NCI-H510A treated with DMSO at 0.1 percent for 48 hours (cell line): ENCODE measurements at regions not wholly inside any gene's neighbourhood (a gene's known extent, or its start where the extent isn't known, plus 50 kb on each side); places are given as distances from the start of the nearest gene placed in this dataset.
A peak's percentile ranks its signal among the peaks of the same experiment; 100 is the strongest.
"Not testable (repeated sequence)": the region's sequence is repeated elsewhere in the genome, so short reads cannot be mapped to it uniquely, and the experiment has no call there.

ENCODE experiments used
- DNase-seq: peaks from one replicate; lab custom pipeline; 2025; lab: John Stamatoyannopoulos, UW

- no peak for DNase-seq
Observed at GRCh38 chr13:56459286-56459685, 681.4 kb upstream of the PRR20A start.

- no peak for DNase-seq
Observed at GRCh38 chr13:56501750-56502149, 639.0 kb upstream of the PRR20A start.

- DNase-seq, result no peak
Observed at GRCh38 chr13:56510836-56511235, 629.9 kb upstream of the PRR20A start.

GRCh38 chr13:56512336-56512735 lies 628.4 kb upstream of the PRR20A start:
- not testable (repeated sequence) for DNase-seq

- DNase-seq, result no peak
Observed at GRCh38 chr13:56515441-56515840, 625.3 kb upstream of the PRR20A start.

GRCh38 chr13:56528040-56528790 lies 612.5 kb upstream of the PRR20A start:
- DNase-seq, result peak; percentile 76

- DNase-seq, result peak; percentile 22
Observed at GRCh38 chr13:56530096-56530495, 610.6 kb upstream of the PRR20A start.

- not testable (repeated sequence) for DNase-seq
Observed at GRCh38 chr13:56547921-56548320, 592.8 kb upstream of the PRR20A start.

- DNase-seq, result no peak
Observed at GRCh38 chr13:56558698-56559320, 581.9 kb upstream of the PRR20A start.

- no peak for DNase-seq
Observed at GRCh38 chr13:56561327-56561726, 579.4 kb upstream of the PRR20A start.

GRCh38 chr13:56563663-56564062 lies 577.1 kb upstream of the PRR20A start:
- no peak for DNase-seq

- DNase-seq, result no peak
Observed at GRCh38 chr13:56586976-56587375, 553.7 kb upstream of the PRR20A start.

GRCh38 chr13:56615572-56615971 lies 525.1 kb upstream of the PRR20A start:
- no peak for DNase-seq

GRCh38 chr13:56622840-56623239 lies 517.9 kb upstream of the PRR20A start:
- DNase-seq, result no peak

GRCh38 chr13:56628886-56629285 lies 511.8 kb upstream of the PRR20A start:
- not testable (repeated sequence) for DNase-seq

- not testable (repeated sequence) for DNase-seq
Observed at GRCh38 chr13:56631060-56631459, 509.7 kb upstream of the PRR20A start.

GRCh38 chr13:56653043-56653442 lies 487.7 kb upstream of the PRR20A start:
- DNase-seq, result no peak

GRCh38 chr13:56659041-56659471 lies 481.7 kb upstream of the PRR20A start:
- no peak for DNase-seq

- no peak for DNase-seq
Observed at GRCh38 chr13:56670563-56670962, 470.2 kb upstream of the PRR20A start.

- no peak for DNase-seq
Observed at GRCh38 chr13:56681404-56681803, 459.3 kb upstream of the PRR20A start.

GRCh38 chr13:56687131-56687530 lies 453.6 kb upstream of the PRR20A start:
- no peak for DNase-seq

- DNase-seq, result no peak
Observed at GRCh38 chr13:56697011-56697410, 443.7 kb upstream of the PRR20A start.

- DNase-seq, result no peak
Observed at GRCh38 chr13:56700324-56700723, 440.4 kb upstream of the PRR20A start.

- DNase-seq, result no peak
Observed at GRCh38 chr13:56706485-56706884, 434.2 kb upstream of the PRR20A start.
